ENCODE measurements at regions not wholly inside any gene's neighbourhood (a gene's known extent, or its start where the extent isn't known, plus 50 kb on each side); places are given as distances from the start of the nearest gene placed in this dataset.

- no peak for TF ChIP-seq CTCF (IDR thresholded peaks at IDR 0.05)
- TF ChIP-seq POLR2A (IDR thresholded peaks at IDR 0.05) = no peak
Observed at GRCh38 chr2:18244845-18245244, 315.6 kb downstream of the RDH14 start.
